HCT116 (cell line): ENCODE measurements at regions not wholly inside any gene's neighbourhood (a gene's known extent, or its start where the extent isn't known, plus 50 kb on each side); places are given as distances from the start of the nearest gene placed in this dataset.

Source experiments
- ATAC-seq: fragments of 200-7000 bp; cut with Tn5 transposase; 2 replicates; pipeline ENCODE4 v1.9.1; 2020; ENCODE audit warnings: mild to moderate bottlenecking, moderate library complexity
- BruUV-seq: library from RNA; stranded (reverse); fragments of 400-500 nt; replicated peaks from 2 replicates; lab custom pipeline; 2021; lab: Mats Ljungman, UMichigan
- CTCF ChIA-PET: fragments of 300-600 bp; sonication (Branson Sonifier 250); formaldehyde crosslinking; loops from one replicate; lab custom pipeline; 2021; ENCODE audit warnings: antibody characterized with exemption; lab: Charles Lee
- POLR2A ChIA-PET: fragments of 300-600, 350-600 bp; sonication (Branson Sonifier 250); formaldehyde crosslinking; loops from one replicate; lab custom pipeline; 2021; ENCODE audit warnings: antibody characterized with exemption; lab: Charles Lee
- RAD21 ChIA-PET, 2 experiments: fragments of 300-600 bp; sonication (Branson Sonifier 250); formaldehyde crosslinking; loops; one replicate each; lab custom pipeline; 2023; ENCODE audit warnings: low total read pairs in 2 of 2; ENCODE audit not compliant: uncharacterized antibody in 2 of 2, unreplicated experiment in 2 of 2, low non-redundant PET in 1 of 2; lab: Charles Lee
- DNase-seq: peaks from one replicate; pipeline ENCODE4 v3.0.0-alpha.2; 2010; ENCODE audit warnings: low read depth, low spot score
- H2AFZ ChIP-seq: fragments of 200-600 bp; shearing (Covaris generic), sonication (generic); 2 replicates; pipeline ENCODE4 v1.6.1; 2017; ENCODE audit warnings: low read depth, mixed run types, mixed read lengths, antibody characterized with exemption, low read length; ENCODE audit not compliant: poor library complexity, severe bottlenecking
- H3K27ac ChIP-seq: 2 replicates; pipeline ENCODE4 v1.5.1; 2012; ENCODE audit warnings: low read depth, low read length
- H3K27me3 ChIP-seq: fragments of 200-600 bp; sonication (generic); 2 replicates; pipeline ENCODE4 v1.6.1; 2016; ENCODE audit warnings: mixed run types, low read length, mixed read lengths; ENCODE audit not compliant: insufficient read depth
- H3K36me3 ChIP-seq, 2 experiments: fragments of 200-500 bp in 1 of 2; fragments of 200-600 bp in 1 of 2; sonication (Bioruptor generic) in 1 of 2; sonication (generic) in 1 of 2; 2 replicates each; pipeline versions ENCODE4 v1.5.1 to v1.6.1; 2014 to 2016; ENCODE audit warnings: low read length in 2 of 2, inconsistent platforms in 1 of 2, mixed read lengths in 1 of 2, mixed run types in 1 of 2; ENCODE audit not compliant: insufficient read depth in 2 of 2, control insufficient read depth in 1 of 2
- H3K4me1 ChIP-seq, 2 experiments: fragments of 200-600 bp in 1 of 2; sonication (generic) in 1 of 2; 2 replicates each; pipeline versions ENCODE4 v1.5.1 to v1.6.1; 2012 to 2017; ENCODE audit warnings: low read length in 2 of 2, inconsistent platforms in 1 of 2, mild to moderate bottlenecking in 1 of 2, mixed read lengths in 1 of 2, mixed run types in 1 of 2, moderate library complexity in 1 of 2; ENCODE audit not compliant: insufficient read depth in 2 of 2, control insufficient read depth in 1 of 2
- H3K4me2 ChIP-seq: fragments of 200-600 bp; sonication (generic); 2 replicates; pipeline ENCODE4 v1.6.1; 2017; ENCODE audit warnings: mixed run types, low read length, mixed read lengths
- H3K4me3 ChIP-seq, 2 experiments: fragments of 200-600 bp in 1 of 2; sonication (generic) in 1 of 2; replicated peaks in 1 of 2; 2 replicates each; pipeline ENCODE4 v1.5.1; 2011 to 2016; ENCODE audit warnings: low read length in 2 of 2, control low read depth in 1 of 2, low read depth in 1 of 2, mild to moderate bottlenecking in 1 of 2, mixed read lengths in 1 of 2, mixed run types in 1 of 2
- H3K79me2 ChIP-seq: fragments of 200-600 bp; sonication (generic); 2 replicates; pipeline ENCODE4 v1.6.1; 2017; ENCODE audit warnings: mild to moderate bottlenecking, mixed run types, low read length, moderate library complexity, mixed read lengths; ENCODE audit not compliant: insufficient read depth
- H3K9ac ChIP-seq: fragments of 200-600 bp; sonication (generic); 2 replicates; pipeline ENCODE4 v1.6.1; 2016; ENCODE audit warnings: low read length, mixed read lengths
- H3K9me2 ChIP-seq: fragments of 200-600 bp; sonication (generic), shearing (Covaris generic); 2 replicates; pipeline ENCODE4 v1.6.1; 2017; ENCODE audit warnings: mixed run types, mild to moderate bottlenecking, moderate library complexity; ENCODE audit not compliant: insufficient read depth
- H3K9me3 ChIP-seq, 2 experiments: fragments of 200-500 bp in 1 of 2; fragments of 200-600 bp in 1 of 2; sonication (Bioruptor generic) in 1 of 2; sonication (generic) in 1 of 2; 2 replicates each; pipeline ENCODE4 v1.6.1; 2014 to 2017; ENCODE audit warnings: low read length in 2 of 2, mixed read lengths in 2 of 2, inconsistent platforms in 1 of 2, low read depth in 1 of 2, mild to moderate bottlenecking in 1 of 2, mixed run types in 1 of 2, moderate library complexity in 1 of 2; ENCODE audit not compliant: control insufficient read depth in 1 of 2, insufficient read depth in 1 of 2
- H4K20me1 ChIP-seq: fragments of 200-600 bp; sonication (generic), shearing (Covaris generic); 2 replicates; pipeline ENCODE4 v1.6.1; 2017; ENCODE audit warnings: mixed run types, mild to moderate bottlenecking, moderate library complexity; ENCODE audit not compliant: insufficient read depth
- EGR1 ChIP-seq: IDR thresholded peaks from 2 replicates; pipeline ENCODE4 v1.6.1; 2012; ENCODE audit warnings: low read depth
- EZH2 ChIP-seq: fragments of 200-600 bp; sonication (generic); IDR thresholded peaks from 2 replicates; pipeline ENCODE4 v1.6.1; 2017; ENCODE audit warnings: antibody characterized with exemption, mixed run types
- FOSL1 ChIP-seq: IDR thresholded peaks from 2 replicates; pipeline ENCODE4 v1.6.1; 2012; ENCODE audit warnings: low read depth
- JUND ChIP-seq: IDR thresholded peaks from 2 replicates; pipeline ENCODE4 v1.6.1; 2012
- POLR2A ChIP-seq: IDR thresholded peaks from 2 replicates; pipeline ENCODE4 v1.7.0; 2011; ENCODE audit warnings: borderline replicate concordance; ENCODE audit not compliant: insufficient read depth, insufficient read length; ENCODE audit errors: extremely low read depth
- RAD21 ChIP-seq: IDR thresholded peaks from 2 replicates; pipeline ENCODE4 v1.6.1; 2012; ENCODE audit warnings: low read depth, mild to moderate bottlenecking
- SP1 ChIP-seq: IDR thresholded peaks from 2 replicates; pipeline ENCODE4 v1.6.1; 2012; ENCODE audit warnings: low read depth
- TCF7L2 ChIP-seq: IDR thresholded peaks from 2 replicates; pipeline ENCODE4 v1.7.0; 2011; ENCODE audit warnings: borderline replicate concordance, inconsistent platforms; ENCODE audit not compliant: insufficient read depth, insufficient read length; ENCODE audit errors: extremely low read depth
- YY1 ChIP-seq: IDR thresholded peaks from 2 replicates; pipeline ENCODE4 v1.6.1; 2011; ENCODE audit warnings: low read length, low read depth, moderate library complexity, mild to moderate bottlenecking; ENCODE audit not compliant: insufficient replicate concordance; ENCODE audit errors: extremely low read depth
- ZFX ChIP-seq: fragments of 450-650 bp; IDR thresholded peaks from 2 replicates; pipeline ENCODE4 v1.6.1; 2017
- intact Hi-C: fragments of 100-400 bp; cut with micrococcal nuclease; formaldehyde crosslinking; loops from 2 replicates; pipeline ENCODE4 v1.10.0; 2022
- TF ChIP-seq, protein P1 (sequence below): IDR thresholded peaks from 2 replicates; pipeline ENCODE4 v1.6.1; 2011; ENCODE audit warnings: mild to moderate bottlenecking, low read length, moderate library complexity; ENCODE audit not compliant: insufficient replicate concordance; ENCODE audit errors: extremely low read depth
- TF ChIP-seq, protein P2 (sequence below): IDR thresholded peaks from 2 replicates; pipeline ENCODE4 v1.6.1; 2012; ENCODE audit warnings: low read depth

DNA sequence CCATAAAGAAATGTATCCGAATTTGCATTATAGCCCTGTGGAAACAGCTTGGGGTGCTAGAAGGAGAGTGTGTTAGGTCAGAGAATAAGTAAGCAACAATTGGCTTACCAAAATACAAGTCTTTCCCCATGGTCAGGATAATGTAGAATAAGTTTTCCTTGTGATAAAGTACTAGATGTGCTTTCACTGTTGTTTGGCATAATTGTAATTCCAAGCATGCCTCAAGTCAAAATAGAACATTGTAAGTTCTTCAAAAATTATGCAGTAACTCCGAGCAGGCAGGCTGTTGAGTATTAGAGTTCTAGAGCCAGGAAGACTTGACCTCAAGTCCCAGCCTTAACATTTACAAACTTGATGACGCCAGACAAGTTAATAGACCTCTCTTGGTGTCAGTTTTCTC lies 242.0 kb downstream of the TUSC7 start:
- Histone ChIP-seq H3K27me3 (no peaks in the 10 kb centered on the region), H3K79me2 (no peaks in the 10 kb centered on the region), H2AFZ (no peak overlapping the region), H3K27ac (no peak overlapping the region), H3K9me2 (no peaks in the 10 kb centered on the region), H3K9ac (no peak overlapping the region), H3K4me1 (no peaks in the 10 kb centered on the region), H4K20me1 (no peaks in the 10 kb centered on the region), H3K4me2 (no peak overlapping the region), H3K36me3 (no peaks in the 10 kb centered on the region), H3K4me3 (no peak overlapping the region), H3K9me3 (no peaks in the 10 kb centered on the region; a peak in 1 of 4 replicates)
- DNase-seq = no peak
- no peak for ATAC-seq
- ChIA-PET POLR2A (no interaction called here), CTCF (no interaction called here), RAD21 (no interaction called here)
- TF ChIP-seq POLR2A (no peak), YY1 (no peak)
- intact Hi-C loops = no loop called here
- no TSS peak for BruUV-seq

DNA sequence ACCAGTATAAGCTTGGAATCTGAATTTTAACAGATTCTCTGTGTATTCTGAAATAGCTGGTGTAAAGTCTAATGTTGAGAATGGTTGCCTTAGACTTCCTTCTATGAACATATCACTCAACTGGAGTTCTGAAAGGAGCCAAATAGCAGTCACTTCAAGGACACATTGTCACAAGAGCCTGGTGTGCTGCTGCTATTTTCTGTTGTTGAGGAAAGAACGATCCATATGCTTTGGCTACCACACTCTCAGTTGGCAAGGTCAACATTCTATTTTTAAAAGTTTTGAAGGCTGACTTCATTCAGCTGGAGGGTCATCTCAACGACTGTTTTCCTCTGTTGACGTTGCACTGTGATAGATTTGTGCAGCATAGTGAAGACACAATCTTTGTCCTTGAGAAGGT lies 248.7 kb downstream of the TUSC7 start:
- no peak overlapping the region for H3K27ac ChIP-seq
- H3K4me3 ChIP-seq = no peak overlapping the region
- H2AFZ ChIP-seq = no peak overlapping the region
- no peaks in the 10 kb centered on the region for H3K36me3 ChIP-seq
- H3K9ac ChIP-seq = no peak overlapping the region
- no peaks in the 10 kb centered on the region for H4K20me1 ChIP-seq
- no peaks in the 10 kb centered on the region for H3K9me2 ChIP-seq
- H3K27me3 ChIP-seq = no peaks in the 10 kb centered on the region
- H3K79me2 ChIP-seq = no peaks in the 10 kb centered on the region
- BruUV-seq = no TSS peak
- TF ChIP-seq SP1 (no peak), JUND (no peak), ZFX (no peak), RAD21 (no peak), EGR1 (no peak), FOSL1 (no peak), EZH2 (no peak), POLR2A (no peak), TCF7L2 (no peak)
- TF ChIP-seq, protein P1, sequence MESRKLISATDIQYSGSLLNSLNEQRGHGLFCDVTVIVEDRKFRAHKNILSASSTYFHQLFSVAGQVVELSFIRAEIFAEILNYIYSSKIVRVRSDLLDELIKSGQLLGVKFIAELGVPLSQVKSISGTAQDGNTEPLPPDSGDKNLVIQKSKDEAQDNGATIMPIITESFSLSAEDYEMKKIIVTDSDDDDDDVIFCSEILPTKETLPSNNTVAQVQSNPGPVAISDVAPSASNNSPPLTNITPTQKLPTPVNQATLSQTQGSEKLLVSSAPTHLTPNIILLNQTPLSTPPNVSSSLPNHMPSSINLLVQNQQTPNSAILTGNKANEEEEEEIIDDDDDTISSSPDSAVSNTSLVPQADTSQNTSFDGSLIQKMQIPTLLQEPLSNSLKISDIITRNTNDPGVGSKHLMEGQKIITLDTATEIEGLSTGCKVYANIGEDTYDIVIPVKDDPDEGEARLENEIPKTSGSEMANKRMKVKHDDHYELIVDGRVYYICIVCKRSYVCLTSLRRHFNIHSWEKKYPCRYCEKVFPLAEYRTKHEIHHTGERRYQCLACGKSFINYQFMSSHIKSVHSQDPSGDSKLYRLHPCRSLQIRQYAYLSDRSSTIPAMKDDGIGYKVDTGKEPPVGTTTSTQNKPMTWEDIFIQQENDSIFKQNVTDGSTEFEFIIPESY = no peak
- TF ChIP-seq, protein P2, sequence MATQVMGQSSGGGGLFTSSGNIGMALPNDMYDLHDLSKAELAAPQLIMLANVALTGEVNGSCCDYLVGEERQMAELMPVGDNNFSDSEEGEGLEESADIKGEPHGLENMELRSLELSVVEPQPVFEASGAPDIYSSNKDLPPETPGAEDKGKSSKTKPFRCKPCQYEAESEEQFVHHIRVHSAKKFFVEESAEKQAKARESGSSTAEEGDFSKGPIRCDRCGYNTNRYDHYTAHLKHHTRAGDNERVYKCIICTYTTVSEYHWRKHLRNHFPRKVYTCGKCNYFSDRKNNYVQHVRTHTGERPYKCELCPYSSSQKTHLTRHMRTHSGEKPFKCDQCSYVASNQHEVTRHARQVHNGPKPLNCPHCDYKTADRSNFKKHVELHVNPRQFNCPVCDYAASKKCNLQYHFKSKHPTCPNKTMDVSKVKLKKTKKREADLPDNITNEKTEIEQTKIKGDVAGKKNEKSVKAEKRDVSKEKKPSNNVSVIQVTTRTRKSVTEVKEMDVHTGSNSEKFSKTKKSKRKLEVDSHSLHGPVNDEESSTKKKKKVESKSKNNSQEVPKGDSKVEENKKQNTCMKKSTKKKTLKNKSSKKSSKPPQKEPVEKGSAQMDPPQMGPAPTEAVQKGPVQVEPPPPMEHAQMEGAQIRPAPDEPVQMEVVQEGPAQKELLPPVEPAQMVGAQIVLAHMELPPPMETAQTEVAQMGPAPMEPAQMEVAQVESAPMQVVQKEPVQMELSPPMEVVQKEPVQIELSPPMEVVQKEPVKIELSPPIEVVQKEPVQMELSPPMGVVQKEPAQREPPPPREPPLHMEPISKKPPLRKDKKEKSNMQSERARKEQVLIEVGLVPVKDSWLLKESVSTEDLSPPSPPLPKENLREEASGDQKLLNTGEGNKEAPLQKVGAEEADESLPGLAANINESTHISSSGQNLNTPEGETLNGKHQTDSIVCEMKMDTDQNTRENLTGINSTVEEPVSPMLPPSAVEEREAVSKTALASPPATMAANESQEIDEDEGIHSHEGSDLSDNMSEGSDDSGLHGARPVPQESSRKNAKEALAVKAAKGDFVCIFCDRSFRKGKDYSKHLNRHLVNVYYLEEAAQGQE = no peak
- no peaks in the 10 kb centered on the region for H3K4me1 ChIP-seq
- CTCF ChIA-PET = no interaction called here
- no peak overlapping the region for H3K4me2 ChIP-seq
- RAD21 ChIA-PET = no interaction called here
- ATAC-seq = no peak
- peaks cover 0 to 4% of the 10 kb centered on the region in 2 experiments; a peak in 1 of 4 replicates for H3K9me3 ChIP-seq
- DNase-seq = no peak
- intact Hi-C loops = no loop called here
- POLR2A ChIA-PET = no interaction called here
